ENCODE measurements at regions not wholly inside any gene's neighbourhood (a gene's known extent, or its start where the extent isn't known, plus 50 kb on each side); places are given as distances from the start of the nearest gene placed in this dataset.

DNA sequence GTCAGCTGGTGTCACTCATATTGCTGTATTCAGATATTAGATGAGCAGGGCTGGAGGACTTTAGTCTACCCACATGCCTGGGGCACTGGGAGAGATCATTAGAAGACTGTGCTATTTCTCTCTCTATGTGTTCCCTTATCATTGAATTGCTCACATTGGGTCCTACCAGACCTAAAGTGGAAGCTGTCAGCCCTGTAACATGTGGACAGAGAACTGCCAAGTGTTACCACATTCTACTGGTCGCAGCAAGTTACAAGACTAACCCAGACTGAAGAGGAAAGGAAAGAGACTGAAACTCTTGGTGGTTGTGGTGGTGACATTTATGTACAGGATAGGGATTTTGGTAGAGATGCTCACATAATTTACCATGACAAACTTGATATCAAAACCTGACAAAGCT lies 627.1 kb upstream of the FZD8 start:
- Histone ChIP-seq H3K9ac (replicated peaks; ENCODE audit: extremely low read depth, insufficient read depth, low read length) (no peak overlapping the region), H3K4me2 (ENCODE audit: insufficient read depth, low read length) (no peak overlapping the region), H3K36me3 (ENCODE audit: control insufficient read depth in 2 of 2, extremely low read depth in 1 of 2, insufficient read depth in 2 of 2, low read length in 2 of 2) (no peaks in the 10 kb centered on the region), H3K9me1 (replicated peaks; ENCODE audit: control insufficient read depth, extremely low read depth, insufficient read depth, low read length) (no peaks in the 10 kb centered on the region), H3K9me3 (replicated peaks; ENCODE audit: control insufficient read depth, insufficient read depth, low read length) (no peaks in the 10 kb centered on the region), H3K79me2 (ENCODE audit: control insufficient read depth, insufficient read depth, low read length) (no peaks in the 10 kb centered on the region), H4K20me1 (replicated peaks; ENCODE audit: control insufficient read depth, extremely low read depth, insufficient read depth, low read length) (no peaks in the 10 kb centered on the region), H3K4me1 (ENCODE audit: control insufficient read depth, extremely low read depth, insufficient read depth, low read length) (peaks cover 2% of the 10 kb centered on the region), H3K27me3 (ENCODE audit: control insufficient read depth in 2 of 2, insufficient read depth in 2 of 2, low read length in 2 of 2) (no peaks in the 10 kb centered on the region), H3K4me3 (replicated peaks in 1 of 3; ENCODE audit: insufficient read depth in 1 of 3, low read depth in 1 of 3, low read length in 3 of 3) (no peak overlapping the region), H3K27ac (ENCODE audit: insufficient read depth, low read depth, low read length) (no peak overlapping the region), H2AFZ (ENCODE audit: low read depth, low read length) (no peak overlapping the region)
- intact Hi-C loops (cut with micrococcal nuclease) = no loop called here
- dilution Hi-C loops (cut with MboI; ENCODE audit: extremely low pct_ligation_motif_present, low sequenced_read_pairs) = no loop called here
- CTCF ChIA-PET = no interaction called here
- no TSS peak for BruUV-seq (replicated peaks)
- DNase-seq (ENCODE audit: low read depth, low spot score) = no peak
- no peak for FAIRE-seq
- TF ChIP-seq GATA2 (IDR thresholded peaks at IDR 0.05; ENCODE audit: insufficient read depth, insufficient read length, low read depth, low read length) = no peak
- no peak for TF ChIP-seq EZH2 (IDR thresholded peaks at IDR 0.05; ENCODE audit: borderline replicate concordance, low read depth, low read length, severe bottlenecking)
- TF ChIP-seq POLR2AphosphoS5 (IDR thresholded peaks at IDR 0.05; ENCODE audit: insufficient read depth, low read depth, low read length) = no peak
- TF ChIP-seq POLR2A (IDR thresholded peaks at IDR 0.05; ENCODE audit: low read depth, low read length) = no peak
- TF ChIP-seq, protein P1, sequence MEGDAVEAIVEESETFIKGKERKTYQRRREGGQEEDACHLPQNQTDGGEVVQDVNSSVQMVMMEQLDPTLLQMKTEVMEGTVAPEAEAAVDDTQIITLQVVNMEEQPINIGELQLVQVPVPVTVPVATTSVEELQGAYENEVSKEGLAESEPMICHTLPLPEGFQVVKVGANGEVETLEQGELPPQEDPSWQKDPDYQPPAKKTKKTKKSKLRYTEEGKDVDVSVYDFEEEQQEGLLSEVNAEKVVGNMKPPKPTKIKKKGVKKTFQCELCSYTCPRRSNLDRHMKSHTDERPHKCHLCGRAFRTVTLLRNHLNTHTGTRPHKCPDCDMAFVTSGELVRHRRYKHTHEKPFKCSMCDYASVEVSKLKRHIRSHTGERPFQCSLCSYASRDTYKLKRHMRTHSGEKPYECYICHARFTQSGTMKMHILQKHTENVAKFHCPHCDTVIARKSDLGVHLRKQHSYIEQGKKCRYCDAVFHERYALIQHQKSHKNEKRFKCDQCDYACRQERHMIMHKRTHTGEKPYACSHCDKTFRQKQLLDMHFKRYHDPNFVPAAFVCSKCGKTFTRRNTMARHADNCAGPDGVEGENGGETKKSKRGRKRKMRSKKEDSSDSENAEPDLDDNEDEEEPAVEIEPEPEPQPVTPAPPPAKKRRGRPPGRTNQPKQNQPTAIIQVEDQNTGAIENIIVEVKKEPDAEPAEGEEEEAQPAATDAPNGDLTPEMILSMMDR (IDR thresholded peaks at IDR 0.05; ENCODE audit: extremely low read depth in 1 of 2, insufficient read depth in 1 of 2, low read depth in 1 of 2, low read length in 2 of 2) = no peak
- no peak for TF ChIP-seq MYC (IDR thresholded peaks at IDR 0.05; ENCODE audit: low read depth, low read length)
- TF ChIP-seq, protein P2, sequence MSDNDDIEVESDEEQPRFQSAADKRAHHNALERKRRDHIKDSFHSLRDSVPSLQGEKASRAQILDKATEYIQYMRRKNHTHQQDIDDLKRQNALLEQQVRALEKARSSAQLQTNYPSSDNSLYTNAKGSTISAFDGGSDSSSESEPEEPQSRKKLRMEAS (IDR thresholded peaks at IDR 0.05; ENCODE audit: insufficient read depth, insufficient read length) = no peak
- no peak for TF ChIP-seq FOS (IDR thresholded peaks at IDR 0.05; ENCODE audit: borderline replicate concordance, insufficient read depth, low read length)
- TF ChIP-seq JUN (IDR thresholded peaks at IDR 0.05; ENCODE audit: borderline replicate concordance, insufficient read depth, insufficient read length, low read depth) = no peak
- POLR2A ChIA-PET = no interaction called here

All from endothelial cell of umbilical vein (primary cell).